HG02759 (cell line): ENCODE measurements at regions not wholly inside any gene's neighbourhood (a gene's known extent, or its start where the extent isn't known, plus 50 kb on each side); places are given as distances from the start of the nearest gene placed in this dataset.
"Not testable (repeated sequence)": the region's sequence is repeated elsewhere in the genome, so short reads cannot be mapped to it uniquely, and the experiment has no call there.

Experiments used
- ATAC-seq: cut with Tn5 transposase; IDR thresholded peaks from one replicate; pipeline ENCODE4 v1.9.1; 2021; ENCODE audit warnings: mild to moderate bottlenecking, moderate library complexity; ENCODE audit not compliant: unreplicated experiment

DNA sequence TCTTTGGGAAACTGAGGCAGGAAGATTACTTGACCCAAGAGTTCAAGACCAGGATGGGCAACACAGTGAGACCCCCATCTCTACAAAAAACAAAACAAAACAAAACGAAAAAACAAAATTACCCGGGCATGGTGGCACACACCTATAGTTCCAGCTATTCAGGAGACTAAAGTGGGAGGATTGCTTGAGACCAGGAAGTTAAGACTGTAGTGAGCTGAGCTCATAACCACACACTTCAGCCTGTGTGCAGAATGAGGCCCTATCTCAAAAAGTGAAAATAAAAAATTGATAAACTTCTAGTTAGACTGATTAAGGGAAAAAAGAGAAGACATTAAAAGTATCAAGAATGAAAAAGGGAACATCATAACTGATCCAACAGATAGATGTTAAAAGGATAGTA lies 154.0 kb downstream of the RHOU start:
- no peak for ATAC-seq

DNA sequence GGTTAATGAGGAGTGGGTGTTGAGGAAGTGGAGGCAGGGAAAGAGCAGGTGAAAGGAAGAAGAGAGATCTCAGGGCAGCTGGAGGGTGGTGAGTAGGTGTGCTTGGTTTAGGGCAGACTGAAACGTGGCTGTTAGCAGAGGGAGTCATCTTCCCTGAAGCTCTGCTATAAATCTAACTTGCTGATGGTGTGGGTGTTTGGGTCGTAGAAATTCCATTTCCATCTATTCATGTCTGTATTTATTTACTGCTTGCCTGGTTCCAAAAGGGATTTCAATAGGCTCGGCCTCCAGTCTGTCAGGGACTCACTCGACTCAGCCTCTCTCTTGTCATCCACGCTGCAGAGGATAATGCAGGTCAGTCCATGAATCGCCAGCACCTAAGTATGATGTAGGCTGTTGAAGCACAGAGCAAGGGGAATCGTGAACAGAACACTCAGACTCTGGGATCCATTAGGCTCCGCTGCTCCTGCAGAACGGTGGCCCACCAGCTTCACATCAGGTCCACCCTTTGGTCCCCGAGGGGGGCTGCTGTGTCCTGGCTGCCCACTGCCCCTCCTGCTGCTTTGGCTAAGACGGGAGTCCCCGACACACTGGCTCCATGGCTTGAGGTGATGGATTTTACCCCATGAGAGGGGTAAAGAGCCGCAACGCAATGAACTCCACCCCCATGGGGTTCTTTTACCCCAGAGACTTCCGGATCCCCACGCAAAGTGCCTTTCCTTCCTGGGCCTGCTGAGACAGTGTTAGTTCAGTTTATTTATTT lies 156.2 kb downstream of the RHOU start:
- ATAC-seq: no peak

DNA sequence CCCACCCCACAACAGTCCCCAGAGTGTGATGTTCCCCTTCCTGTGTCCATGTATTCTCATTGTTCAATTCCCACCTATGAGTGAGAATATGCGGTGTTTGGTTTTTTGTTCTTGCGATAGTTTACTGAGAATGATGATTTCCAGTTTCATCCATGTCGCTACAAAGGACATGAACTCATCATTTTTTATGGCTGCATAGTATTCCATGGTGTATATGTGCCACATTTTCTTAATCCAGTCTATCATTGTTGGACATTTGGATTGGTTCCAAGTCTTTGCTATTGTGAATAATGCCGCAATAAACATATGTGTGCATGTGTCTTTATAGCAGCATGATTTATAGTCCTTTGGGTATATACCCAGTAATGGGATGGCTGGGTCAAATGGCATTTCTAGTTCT lies 156.9 kb downstream of the RHOU start:
- ATAC-seq: not testable (repeated sequence)

DNA sequence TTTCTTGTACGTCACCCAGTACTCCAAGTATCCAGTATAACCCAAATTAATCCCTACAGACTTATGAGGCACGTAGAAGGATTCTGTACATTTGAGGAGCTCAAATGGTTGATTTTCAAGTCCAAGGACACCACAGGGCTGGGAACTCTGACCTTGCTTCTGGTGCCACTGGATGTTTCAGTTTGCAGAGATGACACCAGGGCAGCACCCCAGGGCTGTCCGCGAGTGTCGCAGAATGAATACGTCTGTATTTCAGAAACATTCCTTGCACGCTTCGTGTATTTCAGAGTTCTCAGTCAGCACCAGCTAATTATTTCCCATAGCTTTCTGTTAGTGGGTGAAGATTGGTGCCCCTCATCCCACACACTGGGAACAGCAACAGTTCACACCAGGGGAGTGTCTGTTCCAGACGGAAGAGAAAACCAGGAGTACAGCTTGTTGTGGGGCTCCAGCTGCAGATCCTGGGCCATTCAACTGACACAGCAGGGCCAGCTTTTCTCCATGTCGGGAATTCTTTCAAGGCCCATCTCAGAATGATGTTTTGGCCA lies 159.2 kb downstream of the RHOU start:
- ATAC-seq: no peak

DNA sequence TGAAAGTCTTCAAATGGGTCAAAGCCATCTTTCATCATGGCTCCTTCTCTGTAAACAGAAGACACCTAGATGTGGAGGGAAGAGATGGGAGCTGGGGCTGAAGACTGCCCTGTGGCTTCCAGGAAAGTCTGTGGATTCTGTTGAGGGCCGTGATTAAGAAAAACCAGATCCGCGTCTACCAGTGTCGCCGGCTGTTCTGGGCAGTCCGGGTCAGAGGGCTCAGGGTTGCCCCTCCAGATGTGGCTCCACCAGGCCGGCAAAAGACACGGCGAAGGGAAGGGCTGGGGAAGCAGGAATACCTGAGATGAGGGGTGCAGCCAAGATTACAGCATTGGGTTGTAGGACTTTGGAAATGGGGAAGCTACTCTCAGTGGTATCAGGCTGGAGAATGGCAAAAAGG lies 162.6 kb downstream of the RHOU start:
- ATAC-seq: no peak

DNA sequence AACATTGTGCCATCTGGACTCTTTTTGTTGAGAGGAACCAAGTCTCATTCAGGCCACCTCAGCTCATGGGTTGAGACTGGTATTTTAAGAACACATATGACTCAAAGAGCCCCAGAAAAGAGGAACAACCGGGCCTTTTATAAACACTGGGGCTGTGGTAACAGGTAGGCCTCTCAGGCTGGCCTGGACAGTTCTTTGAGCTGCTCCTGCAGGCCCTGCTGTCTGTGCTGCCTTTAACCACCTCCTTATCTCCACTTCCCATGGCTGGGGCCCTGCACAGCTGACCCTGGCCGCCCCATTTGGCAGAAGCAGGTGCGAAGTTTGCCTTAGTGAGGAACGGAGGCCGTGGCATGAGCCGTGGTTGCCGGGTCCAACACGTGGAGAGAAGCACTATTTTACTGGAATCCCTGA lies 163.3 kb downstream of the RHOU start:
- peak; percentile 93 for ATAC-seq

DNA sequence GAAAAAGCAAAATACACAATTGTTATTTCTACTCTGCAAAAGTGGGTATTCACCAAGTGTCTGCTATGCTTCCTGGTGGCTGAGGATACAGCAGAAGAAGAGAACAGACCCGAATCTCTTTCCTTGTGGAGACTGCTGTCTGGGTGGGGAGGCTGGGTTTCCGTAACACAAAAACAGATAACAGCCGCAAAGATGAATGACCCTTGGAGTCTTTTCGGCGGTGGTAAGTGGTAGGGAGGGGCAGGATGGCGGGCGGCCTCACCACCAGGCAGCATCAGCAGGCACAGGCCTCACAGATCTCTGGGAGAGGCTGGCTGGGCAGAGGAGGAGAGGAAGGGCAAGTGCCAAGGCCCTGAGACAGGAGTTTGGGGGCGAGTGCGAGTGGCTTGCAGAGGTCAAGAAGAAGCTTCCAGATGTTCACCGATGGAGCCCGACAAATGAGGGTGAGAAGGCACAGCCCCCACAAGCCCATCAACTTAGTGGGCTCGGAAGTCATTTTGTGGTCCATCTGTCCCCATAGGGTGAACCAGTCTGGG lies 164.2 kb downstream of the RHOU start:
- ATAC-seq: no peak

DNA sequence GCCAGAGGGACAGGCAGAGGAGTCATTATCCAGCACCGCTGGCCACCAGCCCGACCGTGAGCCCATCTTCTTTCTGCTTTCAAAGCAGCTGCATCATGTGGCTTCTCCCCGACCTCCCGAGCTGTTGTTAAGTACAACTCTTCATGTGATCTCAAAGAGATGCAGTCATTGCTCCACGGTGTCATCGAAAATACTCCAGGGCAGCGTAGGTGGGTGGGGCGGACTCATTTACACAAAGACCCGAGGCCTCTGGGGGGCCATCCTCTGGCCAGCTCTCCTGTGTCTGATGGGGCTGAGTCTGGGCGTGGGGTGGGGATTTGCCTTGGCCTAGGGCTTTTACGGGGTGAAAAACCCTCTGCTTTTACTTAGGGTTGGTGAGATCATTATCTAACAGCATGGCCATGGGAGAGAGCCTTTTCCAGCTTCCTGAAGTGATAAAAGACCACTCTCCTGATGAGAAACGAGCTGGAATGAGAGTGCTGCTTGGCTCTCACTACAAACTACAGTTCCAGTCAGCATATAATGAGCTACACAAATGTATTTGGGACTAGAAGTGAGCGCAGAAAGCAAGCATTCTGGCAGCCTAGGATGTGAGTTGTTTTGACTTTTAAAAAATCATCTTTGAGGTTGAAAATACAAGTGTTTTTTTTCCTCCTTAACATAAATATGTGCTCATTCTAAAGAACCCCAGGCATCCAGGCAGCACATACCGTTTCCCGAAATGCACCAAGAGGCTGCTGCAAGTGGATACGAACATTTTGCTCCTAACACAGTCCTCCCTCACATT lies 165.0 kb downstream of the RHOU start:
- ATAC-seq: no peak

DNA sequence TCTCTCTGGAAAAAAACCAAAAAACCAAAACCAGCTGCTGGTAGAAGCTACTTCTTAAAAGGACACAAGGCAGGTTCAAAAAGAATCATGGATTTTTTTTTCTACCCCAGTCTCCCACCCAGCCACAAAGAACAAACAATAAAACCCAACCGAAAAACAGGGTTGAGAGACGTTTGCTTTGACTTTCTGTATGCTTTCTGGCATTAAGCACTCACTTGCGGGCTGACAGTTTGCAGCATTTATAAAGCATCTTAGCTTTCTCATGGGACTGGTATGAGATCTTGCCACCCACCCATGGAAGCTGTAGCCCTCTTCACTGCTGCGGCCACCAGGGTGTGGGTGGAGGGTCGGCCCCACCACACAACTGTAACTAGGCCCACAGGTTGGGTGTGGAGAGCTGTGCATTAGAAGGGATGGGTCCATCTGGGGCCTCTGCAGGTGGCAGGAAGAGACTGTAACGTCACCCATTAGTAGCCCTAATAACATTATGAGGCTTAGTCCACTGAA lies 165.7 kb downstream of the RHOU start:
- ATAC-seq: no peak

DNA sequence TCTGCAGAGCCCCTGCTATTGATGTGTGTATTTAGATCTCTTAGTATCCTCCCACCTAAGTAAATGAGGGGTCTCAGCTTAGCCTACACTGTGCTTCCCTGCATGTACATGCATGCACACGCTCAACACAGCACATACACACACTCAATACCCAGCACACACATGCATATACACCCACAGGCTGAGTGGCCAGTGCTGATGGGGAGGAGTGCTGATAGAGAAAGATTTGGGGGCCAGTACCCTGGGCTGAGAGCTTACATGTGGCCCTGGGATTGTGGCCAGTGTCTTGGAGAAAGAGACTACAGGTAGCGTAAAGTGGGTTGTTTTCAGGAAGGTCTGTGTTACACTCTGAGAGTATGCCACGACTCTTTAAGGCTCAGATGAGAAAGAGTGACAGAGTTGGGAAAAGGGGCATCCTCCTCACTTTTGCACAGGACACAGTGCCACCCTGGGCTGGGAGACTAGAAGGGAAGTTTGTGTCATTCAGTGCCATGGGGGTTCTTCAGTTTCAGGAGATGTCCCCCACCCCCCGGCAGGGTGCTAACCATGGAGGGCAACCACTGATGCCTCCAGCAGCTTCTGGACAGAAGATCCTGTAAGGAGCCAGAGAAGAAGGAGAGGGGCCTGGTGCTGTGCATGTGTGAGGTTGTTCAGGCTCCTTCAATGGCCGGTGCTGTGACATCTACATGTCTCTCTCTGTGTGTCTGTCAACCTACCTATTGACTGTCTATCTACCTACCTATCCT lies 166.8 kb downstream of the RHOU start:
- ATAC-seq: no peak

DNA sequence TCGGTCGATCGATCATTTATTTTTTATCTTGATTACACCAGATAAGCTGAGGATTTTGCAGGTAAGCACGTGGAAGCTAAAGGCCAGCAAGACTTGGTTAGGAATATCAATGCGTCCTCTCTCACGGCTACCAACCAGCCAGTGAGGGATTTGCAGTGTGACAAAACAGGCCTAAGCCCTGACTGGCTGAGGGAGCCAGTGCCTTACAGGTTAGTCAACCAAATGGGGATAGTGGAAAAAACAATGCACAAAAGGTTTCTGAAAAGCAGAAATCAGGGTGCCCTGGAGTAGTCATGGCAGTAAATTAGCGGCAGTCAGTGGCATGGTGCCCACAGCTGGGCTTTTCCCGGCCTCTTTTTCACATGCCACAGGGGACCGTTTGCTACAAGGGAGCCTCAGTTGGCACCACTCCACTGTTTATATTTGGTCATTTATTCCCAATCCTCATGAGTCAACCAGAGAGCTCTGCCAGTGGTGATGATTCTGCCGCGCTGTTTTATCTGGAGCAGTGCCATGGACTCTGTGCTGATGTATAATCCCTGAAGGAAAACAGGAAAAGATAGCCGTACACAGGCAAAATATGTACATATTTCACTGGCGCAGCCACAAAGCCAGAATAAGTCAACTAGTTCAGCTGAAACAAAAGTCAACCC lies 167.6 kb downstream of the RHOU start:
- no peak for ATAC-seq

DNA sequence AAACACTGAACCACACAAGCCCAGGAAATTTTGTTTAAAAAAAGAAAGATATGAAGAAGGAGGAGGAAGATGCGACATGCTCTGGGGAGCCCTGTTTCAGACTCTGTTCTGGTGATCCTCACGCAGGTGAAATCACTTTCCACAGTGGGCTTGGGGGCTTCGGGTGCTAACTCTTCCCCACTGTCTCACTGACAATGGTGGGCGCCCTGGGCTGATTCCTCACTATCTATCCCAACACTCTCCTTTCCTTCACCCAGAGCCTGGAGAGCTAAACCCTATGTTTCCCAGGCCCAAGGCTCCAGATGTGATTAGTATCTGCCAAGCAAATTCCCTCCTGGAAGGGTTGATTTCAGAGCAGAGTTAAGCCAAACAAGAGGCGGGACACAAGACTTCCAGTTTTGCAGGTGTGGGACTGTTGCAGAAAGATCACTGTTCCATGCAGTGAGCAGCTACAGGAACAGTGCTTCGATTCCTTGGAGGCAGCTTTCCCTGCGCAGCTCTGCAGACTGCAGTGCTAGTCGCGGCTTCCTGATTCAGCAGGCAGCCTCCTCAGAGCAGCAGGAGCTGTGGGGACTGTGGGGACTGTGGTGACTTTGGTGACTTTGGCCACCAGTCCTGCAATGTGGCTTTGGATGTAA lies 168.3 kb downstream of the RHOU start:
- no peak for ATAC-seq

DNA sequence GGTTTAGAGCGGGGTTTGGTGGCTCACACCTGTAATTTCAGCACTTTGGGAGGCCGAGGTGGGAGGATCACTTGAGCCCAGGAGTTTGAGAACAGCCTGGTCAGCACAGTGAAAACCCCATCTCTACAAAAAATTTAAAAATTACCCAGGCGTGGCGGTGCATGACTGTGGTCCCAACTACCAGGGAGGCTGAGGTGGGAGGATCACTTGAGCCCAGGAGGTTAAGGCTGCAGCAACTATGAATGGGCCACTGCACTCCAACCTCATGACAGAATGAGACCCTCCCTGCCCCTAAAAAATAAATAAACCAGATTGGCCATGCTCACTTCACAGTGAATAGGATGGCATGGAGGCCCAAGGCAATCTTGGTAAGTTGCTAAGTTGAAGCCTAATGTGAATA lies 168.9 kb downstream of the RHOU start:
- ATAC-seq: no peak

DNA sequence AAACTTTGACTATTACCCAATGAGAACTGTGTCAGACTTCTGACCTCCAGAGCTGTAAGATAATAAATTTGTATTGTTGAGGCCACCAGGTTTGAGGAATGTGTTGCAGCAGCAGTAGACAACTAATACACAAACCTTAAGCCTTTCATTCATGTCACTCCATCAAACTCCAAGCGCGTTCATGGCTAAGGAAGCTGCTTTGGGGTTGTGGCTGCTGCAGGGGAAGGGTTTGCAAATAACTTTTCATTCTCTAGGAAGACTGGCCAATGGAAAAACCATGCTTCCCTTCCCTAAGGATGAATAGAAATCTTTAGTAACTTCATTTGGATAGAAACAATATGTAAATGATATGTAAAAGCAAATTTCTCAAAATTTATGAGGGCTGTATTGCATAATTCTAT lies 170.4 kb downstream of the RHOU start:
- no peak for ATAC-seq

DNA sequence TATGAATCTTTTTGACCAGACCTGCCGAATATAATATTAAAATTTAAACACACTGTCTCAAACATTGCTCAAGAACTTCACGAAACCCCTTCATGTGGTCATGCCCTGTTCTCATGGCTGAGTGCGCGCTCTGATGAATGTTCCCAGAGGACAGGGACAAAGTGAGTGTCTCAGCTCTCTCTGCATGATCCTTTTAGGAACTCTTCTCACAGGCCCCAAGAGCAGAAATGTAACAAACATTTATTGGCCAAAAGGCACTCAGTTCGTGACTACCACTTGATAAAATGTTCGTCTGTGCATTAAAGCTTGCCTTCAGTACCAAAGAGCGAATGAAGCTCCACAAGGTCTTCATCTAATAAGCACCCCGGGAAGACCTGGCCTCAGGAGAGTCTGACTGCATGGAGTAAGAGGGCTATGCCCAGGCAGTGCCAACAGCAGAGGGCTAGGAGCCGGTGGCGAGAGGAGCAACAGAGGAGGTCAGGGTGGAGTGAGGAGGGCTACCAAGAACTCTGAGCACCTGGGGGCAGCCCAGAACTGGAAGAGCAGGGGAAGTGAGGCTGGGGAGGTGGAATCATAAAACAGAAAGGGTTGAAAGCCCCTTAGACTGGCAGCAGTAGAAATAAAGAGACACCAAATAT lies 171.1 kb downstream of the RHOU start:
- no peak for ATAC-seq

DNA sequence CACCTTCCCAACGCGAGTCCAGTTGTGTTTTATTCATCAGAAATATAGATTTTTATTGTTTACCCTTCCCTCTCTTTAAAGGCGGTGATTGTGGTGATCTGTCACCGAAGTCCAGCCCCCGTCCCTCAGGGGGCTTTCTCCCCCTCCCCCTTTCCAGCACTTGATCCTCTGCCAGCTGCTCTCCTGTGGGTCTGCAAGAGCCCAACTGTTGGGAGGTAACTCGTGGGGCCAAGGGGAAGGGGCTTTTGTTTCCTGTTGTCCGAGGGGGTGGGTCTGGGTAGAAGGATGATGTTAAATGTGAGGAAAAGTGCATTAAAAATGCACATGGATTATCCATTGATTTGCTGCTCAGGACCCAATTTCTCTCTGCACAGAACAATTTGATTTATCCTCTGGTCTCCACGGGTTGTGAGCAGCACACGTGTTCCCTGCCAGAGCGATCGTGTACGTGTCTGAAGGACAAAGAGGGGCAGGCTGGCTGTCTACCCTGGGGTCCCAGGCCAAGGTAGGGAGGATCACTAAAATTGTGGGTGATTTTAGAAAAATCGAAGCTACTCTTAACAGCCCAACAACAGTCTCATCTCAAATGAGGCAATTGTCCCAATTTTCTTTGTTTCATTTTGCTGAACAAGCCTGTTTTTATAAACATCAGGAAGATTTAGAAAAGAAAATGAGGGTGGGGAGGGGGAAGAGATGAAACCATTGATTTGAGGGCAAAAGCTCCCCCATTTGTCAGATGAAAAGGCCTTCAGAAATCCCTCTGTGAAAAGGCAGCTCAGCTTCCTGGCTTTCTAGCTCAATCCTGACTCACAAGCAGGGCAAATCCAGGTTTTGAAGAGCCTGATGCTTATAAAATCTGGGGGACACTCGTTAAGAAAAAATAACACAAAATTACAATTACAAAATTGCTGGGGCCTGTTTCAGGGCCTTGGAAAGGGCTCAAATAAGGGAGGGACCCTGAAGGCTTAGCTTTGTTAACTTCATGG lies 176.2 kb downstream of the RHOU start:
- no peak for ATAC-seq

DNA sequence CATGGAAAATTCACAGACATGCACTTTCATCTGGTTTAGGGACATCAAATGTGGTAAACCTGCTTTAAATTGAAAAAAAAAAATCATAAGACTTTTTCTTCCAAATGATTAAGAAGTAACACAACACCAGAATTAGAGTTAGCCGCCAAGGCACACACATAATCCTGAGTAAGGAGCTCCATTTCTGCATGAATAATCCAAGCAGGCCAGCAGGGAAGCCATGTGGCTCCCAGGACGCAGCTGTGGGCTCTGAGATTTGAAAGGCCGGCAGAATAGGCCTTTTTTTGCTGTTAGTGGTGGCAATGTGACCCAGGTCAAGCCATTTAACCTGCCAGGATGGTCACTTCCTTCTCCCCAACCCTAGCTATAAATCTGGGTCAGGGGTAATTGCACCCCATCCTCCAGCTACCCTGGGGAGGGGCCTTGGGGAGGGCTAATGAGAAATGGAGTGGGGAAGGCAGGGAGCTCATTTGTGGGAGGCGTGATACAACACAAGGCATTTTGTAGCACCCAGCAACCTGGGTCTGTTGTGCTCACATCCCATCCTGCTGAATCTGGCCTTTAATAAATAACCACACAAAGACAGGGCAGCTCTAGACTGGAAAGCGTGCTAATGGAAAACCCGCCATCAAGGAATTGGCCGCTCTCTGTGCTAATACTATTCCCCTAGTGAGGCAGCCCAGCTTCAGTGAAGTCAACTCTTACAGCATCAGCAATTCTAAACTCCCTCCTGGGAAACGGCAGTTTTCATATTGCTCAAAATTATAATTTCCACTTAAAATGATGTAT lies 178.5 kb downstream of the RHOU start:
- no peak for ATAC-seq

DNA sequence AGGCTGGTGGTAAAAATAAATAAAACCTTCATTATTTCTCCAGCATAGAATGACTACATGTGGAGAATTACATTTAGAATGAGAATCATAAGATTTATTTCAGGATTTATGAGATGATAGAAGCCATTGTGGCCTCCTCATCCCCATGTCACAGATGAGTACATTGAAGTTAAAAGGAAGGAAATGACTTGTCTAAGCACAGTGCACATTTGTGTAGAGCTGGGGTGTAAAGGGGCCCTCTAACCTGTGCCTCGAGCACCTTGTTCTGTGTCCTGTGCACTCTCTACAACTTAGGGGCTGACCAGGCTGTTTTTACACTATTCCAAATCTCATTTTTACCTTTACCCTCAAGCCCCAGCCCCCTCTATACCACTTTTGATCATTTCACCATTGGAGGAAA lies 179.4 kb downstream of the RHOU start:
- ATAC-seq: no peak
